HG02642 (cell line): ENCODE measurements at regions not wholly inside any gene's neighbourhood (a gene's known extent, or its start where the extent isn't known, plus 50 kb on each side); places are given as distances from the start of the nearest gene placed in this dataset.
"Not testable (repeated sequence)": the region's sequence is repeated elsewhere in the genome, so short reads cannot be mapped to it uniquely, and the experiment has no call there.

Source experiments
- ATAC-seq: cut with Tn5 transposase; IDR thresholded peaks from one replicate; pipeline ENCODE4 v1.9.1; 2021; ENCODE audit warnings: mild to moderate bottlenecking; ENCODE audit not compliant: unreplicated experiment, poor library complexity

DNA sequence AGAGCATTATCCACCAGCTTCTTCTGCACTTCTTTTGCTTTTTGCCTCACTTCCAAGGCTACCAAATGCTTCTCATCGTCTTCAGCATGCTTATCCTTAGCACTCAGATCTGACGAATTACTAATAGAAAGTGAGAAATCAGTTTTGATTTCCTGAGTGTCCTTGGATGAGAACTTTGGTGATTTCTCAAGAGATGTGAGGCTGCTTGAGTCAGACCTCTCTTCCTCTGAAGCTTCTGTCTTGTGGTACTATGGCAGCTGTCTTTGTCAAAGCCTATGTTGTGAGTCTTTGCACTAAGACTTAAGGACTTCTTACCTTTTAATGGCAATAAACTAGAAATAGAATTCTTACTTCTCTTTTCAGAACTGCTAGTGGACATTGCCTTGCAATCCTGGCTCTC lies 169.9 kb downstream of the CPE start:
- no peak for ATAC-seq

DNA sequence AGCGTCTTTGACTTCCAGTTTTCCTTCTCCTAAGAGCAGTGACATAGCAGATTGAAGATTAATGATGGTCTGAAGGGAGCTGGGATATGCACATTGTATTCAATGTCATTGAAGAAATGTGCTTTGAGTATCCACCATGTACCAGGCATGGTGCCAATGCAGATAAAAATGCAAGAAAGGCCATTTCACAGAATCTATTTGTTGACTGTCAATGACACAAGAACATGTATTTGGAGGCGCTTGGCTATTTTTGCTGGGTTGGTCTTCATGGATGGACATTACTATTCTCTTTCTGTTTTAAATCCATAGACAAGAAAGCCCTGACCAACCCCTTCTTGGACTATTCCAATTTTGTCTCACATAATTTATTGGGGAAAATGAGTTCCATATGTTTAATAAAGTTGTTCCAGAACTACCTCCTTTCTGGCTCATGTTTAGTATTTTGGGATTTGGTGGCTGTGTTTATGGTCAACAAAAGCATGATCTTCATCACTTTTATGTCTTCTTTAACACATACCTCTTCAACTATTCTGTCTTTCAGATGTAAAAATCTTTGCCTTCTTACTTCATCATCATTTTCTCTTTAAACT lies 174.5 kb downstream of the CPE start:
- no peak for ATAC-seq

DNA sequence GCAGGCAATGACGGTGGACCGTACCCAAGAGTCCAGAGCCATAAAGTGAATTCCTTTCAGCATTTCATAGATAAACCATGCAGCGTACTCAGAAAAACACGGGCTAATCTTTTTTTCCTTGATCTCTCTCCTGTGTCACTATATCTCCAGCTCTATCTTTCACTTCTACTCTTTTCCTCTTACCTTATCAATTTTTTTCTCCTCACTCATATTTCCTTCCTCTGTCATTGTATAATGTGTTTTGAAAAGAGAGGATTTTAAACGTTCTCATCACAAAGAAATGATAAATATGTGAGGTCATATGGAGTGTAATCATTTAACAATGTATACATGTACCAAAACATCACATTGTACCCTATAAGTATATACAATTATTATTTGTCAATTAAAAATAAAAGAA lies 176.5 kb downstream of the CPE start:
- ATAC-seq: no peak

DNA sequence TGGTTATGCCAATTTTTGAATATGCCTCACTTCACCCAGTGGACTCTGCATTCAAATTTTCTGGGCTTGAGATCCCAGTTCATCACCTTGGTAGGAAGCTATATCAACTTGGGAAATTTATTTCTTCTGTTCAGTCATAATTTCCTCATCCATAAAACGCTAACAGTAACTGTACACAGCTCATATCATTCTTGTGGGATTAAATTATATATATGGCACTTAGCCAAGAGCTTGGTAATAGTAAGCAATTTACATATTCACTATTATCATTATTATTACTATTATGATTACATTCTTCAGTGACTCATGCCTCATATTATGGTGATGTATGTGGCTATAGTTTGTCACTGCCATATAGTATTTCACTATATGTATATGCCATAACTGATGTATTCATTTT lies 177.6 kb downstream of the CPE start:
- ATAC-seq: no peak

DNA sequence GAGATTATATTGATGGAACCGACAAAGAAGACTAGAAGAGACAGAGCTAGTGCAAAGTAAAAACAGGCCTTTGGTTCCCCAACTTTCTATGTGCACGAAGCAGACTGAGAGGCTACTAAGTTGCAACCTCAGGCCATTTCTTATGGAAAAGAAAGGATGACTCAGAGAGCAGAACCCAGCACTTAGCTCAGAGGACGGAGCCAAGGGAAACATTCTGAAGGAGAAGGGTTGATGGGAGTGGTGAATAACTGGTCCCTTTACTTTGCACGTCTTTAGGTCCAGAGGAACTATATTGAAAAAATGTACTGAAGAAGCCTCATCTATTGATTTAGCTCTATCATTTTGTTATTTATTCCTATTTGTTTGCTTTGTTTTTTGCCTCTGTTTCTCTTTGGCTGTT lies 182.1 kb downstream of the CPE start:
- no peak for ATAC-seq

DNA sequence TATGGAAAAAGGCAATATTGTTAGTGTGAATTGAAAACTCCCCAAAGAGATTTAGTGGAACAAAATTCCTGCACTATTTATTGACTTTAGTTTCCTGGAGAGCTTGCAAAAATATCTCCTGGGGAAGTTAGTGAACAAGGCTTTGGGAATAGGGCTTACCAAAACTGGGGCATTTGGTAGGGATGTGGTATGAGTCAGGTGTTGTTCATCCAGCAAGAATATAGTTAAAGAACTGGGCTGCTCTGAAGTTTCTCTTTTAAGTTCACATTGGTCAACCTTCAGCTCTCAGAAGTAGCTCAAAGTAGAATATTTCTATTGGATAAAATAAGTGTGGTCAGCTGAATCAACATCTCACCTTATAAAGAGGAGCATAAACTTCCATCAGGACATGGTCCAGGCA lies 185.0 kb downstream of the CPE start:
- ATAC-seq: no peak

DNA sequence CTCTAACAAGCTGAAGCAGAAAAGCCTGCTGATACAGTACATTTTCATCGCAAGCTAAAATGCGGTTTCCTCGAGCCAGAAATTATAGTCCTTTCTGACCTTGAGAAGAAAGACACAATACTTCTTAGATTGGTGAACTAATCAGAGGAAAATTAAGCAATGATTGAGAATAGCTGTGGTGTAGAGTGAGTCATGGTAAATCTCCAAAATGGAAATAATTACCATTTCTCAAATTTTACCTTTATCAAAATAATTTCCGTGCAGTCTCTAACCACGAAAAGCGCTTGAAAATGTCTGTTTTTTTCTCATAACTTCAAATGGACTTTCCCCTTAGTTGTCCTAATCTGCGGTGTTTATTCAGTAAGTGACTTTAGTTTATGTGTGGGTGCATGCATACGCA lies 190.2 kb downstream of the CPE start:
- no peak for ATAC-seq

DNA sequence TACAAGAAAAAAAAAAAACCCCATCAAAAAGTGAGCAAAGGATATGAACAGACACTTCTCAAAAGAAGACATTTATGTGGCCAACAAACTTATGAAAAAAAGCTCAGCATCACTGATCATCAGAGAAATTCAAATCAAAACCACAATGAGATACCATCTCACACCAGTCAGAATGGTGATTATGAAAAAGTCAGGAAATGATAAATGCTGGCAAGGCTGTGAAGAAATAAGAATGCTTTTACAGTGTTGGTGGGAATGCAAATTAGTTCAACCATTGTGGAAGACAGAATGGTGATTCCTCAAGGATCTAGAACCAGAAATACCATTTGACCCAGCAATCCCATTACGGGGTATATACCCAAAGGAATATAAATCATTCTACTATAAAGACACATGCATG lies 192.7 kb downstream of the CPE start:
- ATAC-seq: not testable (repeated sequence)

DNA sequence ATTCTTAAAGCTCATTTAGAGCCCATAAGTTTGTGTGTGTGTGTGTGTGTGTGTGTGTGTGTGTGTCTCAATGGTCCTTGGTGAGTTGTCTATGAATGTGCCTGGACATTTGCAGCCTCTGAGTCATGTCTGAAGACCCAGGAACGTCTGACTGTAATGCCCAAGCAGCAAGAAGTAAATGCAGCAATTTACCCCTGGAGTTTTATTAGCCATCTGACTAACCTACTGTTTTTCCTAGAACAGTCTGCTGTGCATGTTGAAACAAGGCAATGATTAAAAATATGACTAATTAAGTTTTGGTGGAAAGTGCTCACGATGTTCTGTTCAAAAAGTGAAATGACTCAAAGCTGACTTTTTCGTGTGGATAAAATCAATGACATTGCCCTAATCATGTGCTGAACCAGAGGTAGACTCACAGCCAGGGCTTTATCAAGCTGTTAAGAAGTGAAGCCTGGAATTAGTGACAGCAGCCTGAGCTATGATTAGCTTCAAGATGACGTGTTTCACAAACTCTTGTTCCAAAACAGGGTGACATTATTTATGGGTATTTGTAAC lies 201.6 kb downstream of the CPE start:
- ATAC-seq: no peak

DNA sequence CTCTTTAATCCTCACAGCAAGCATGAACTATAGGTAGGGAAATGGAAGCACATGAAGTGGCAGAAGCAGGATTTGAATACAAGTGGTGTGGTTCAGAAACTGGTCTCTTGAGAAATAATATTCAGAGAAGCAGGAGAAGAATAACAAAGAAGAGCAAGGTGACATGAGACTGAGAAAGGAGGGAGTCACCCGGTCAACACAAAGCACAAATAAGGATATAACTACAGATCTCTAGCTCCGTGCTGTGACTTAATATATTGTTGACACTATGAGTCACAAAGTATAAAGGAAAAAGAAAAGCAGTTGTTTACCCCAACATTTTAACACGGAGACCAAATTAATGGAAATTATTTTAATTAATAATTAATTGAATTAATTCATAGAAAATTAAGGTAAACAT lies 204.5 kb downstream of the CPE start:
- ATAC-seq: no peak

DNA sequence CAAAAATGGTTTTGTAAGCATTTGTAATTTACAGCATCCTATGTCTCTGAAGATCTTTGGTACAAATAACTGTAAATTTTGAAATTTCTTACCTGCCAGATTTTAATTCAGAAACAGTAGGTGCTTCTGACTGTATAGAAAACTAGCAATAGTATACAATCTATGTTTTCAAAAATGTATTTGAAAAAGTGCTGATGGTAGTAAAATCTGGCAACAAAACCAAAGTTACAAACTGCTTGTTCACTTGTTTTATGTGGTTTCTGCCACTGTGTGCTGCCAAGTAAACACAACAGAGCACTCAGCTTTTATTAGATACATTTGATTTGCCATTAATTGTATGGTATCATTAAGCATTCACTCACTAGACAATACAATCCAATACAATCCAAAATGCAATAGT lies 206.1 kb downstream of the CPE start:
- ATAC-seq: no peak

DNA sequence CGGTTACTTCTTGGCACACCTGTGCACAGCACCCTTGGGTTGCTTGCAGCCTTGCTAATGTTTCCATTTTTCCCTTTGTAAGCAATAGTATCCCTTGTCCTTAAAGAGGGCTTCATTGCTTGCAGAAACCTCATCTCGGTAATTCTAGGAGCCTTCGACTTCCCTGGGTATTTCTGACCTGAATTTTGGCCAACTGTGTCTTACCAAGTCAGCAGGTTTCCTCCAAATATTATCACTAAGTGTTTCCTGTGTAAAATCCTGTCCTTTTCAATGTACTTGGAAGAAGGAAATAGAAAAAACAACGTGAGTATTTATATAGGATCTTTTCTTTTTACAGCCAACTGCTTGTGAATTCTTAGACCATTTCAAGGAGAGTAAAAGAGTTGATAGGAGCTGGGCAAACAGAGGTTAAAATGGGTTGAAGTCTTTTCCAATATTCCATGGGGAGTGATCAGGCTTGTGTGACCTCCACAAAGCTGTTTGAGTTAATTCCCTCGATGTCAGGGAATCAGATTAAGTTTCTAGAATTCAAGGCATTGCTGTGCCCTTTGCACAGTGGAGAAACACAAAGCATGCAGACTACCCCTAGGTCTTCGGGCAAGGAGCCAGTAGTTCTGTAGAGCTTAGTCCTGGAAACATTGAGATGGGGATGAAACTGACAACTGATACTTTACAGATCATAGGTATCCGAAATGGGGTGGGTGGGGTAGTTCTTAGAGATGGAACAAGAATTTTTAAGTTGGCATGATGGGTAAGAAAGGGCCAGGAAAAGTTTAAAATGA lies 209.9 kb downstream of the CPE start:
- no peak for ATAC-seq

DNA sequence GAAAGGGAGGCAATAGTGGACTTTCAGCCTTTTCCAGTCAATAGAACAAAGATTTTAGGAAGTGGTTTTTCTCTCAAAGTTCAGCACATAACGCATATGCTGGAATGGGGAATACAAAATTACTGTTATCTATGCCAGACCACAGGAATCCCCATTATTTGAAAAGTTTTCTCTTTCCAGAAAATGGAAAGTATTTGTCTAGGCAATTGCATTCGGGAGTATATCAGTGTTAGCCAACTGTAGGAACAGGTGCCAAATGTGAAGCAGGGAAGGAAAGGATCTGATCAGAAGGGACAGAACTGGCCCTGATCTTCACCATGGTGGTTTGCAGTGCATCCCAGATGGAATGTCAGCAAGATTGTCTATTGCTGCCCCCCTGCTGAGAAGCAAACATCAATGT lies 213.6 kb downstream of the CPE start:
- ATAC-seq: no peak

DNA sequence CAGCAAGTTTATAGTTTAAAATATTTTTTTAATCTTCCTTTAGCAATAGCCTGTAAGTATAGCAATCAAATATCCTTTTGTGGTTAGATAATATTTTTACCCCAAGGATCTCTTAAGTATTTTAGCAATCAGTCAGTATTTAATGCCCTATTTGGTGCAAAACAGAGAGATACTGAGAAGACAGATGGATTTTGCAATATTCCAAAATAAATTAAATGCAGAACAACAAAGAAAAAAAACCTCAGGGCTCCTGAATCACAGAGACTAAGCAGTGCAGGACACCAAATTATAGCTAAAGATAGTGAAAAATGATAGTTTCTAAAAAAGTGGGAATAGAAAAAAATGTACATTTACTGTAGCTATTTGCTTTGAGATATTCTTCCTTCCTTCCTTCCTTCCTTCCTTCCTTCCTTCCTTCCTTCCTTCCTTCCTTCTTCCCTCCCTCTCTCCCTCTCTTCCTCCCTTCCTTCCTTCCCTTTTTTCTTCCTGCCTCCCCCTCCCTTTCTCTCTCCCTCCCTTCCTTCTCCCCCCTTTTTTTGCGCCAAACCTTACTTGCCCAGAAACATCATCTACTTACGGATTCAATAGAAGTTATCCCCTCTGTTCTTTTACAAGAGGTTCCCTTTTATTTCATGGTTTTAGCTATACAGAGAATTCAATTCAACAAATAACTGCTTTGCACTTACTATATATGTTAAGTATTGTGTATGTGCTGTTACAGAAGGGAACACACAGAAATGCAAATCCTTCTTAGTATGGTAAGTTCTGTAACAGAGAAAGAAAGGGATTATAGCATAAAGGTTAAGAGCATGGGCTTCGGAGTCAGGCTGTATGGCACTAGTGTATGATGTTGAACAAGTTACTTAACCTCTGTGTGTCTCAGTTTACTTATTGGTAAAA lies 219.0 kb downstream of the CPE start:
- no peak for ATAC-seq

DNA sequence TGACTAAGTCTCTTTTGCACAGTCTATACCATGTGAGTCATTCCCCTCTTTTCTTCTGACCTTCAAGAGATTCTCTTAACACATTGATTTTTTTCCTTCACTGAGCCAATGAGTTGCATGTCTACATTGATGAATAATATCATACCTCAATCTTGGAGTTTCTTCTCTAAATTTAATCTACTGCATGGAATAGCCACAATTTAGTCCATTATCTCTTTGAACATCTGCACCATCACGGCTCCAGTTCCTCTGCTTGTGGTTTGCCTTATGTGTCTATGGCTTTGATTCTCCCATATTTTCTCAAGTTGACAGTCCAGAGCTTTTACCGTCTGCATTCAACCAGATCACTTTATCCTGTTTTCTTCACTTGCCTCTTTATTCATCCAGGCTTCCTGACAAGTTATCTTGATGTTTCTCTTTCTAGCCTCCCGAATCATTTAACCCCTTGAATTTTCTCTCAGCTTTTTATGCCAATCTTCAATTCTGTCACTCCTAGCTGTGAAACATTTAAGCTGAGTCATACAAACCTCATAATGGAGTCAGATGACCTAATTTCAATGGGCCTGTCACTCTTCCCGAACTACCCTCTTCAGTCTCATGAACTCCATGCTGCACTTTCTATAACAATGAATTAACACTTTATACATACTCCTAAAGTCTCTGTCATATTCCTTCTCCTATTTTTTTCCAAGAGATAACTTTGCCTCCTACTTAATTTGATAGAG lies 222.3 kb downstream of the CPE start:
- ATAC-seq: no peak

DNA sequence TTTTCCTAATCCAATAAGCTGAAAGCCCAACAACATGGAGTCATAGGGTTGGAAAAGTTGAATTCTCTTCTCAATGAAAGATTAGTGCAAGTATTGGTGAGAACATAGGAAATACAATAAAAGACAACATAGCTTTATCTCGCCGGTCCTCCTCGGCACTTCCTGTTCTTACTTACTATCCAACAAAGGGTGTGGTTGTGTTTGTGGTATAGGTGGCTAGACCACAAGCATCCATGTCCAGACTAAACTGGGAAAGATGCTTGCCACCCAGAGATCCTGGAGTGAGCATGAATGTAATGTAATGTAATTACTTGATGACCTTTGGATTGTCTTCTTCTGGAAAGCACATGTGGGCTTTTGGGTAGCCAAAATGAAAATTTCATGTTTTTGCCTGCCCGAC lies 223.8 kb downstream of the CPE start:
- ATAC-seq: no peak

DNA sequence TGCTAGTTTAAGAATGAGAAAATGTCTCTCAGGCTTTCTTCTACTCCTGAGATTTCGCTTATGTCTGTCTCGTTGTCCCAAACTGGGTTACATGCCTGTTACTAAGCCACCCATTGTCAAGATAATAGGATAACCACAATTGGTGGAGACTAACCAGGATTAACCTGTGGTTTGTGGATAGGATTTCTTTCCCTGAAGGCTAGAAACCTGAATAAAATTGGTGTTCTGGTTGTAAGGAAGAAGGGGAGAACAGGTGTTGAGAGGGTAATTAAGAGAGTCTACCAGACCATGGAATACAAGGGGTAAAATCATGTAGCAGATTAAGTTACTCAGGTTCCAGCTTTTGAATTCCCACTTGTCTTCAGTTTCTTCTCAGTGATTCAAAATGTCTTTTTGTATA lies 225.4 kb downstream of the CPE start:
- ATAC-seq: no peak

DNA sequence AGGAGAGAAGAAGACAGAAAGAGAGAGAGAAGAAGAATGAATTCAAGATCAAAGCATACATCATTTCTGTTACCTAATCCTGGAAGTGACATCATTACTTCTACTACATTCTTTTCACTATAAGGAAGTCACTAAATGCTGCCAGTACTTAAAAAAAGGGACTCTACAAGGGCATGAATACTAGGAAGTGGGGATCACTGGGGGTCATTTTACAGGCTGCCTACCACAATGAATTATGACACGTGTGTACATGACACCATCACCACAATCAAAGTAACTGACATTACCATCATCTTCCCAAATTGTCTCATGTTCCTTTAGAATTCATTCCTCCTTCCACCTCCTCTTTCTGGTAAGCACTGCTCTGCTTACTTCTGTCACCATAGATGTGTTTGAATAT lies 227.0 kb downstream of the CPE start:
- ATAC-seq: no peak

DNA sequence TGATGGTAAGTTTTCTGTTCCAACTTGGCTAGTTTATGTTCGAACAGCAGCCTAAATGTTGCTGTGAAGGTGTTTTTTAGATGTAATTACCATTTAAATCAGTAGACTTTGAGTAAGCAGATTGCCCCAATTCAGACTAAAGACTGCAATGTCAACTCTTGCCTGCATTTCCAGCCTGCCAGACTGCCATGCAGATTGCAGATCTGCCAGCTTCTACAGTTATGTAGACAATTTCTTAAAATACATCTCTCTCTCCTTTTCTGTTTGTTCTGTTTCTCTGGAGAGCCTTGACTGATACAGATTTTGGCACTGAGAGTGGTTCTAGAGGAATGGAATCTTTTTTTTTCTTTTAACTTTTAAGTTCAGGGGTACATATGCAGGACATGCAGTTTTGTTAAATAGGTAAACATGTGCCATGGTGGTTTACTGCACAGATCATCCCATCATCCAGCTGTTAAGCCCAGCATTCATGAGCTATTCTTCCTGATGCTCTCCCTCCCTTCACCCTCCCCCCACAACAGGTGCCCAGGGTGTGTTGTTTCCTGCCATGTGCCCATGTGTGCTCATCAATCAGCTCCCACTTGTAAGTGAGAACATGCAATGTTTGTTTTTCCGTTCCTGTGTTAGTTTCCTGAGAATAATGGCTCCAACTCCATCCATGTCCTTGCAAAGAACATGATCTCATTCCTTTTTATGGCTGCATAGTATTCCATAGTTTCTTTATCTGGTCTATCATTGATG lies 227.8 kb downstream of the CPE start:
- ATAC-seq: no peak

DNA sequence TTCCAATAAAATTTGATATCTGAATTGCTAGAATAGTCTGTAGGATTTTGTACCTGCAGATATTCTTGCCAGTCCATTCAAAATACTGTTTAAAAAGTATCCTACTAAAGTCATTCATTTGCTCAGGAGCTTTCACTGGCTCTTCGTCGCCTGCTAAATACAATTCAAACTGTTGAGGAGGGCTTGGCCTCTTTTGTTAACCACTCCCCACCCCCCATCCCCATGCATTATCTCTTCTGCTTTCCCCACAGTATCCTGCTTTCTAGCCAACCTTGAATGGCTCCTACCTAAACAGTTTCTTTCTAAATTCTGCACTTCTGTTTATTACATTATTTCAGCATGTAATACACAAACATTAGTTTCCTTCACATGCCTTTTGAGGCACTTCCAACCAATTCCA lies 230.8 kb downstream of the CPE start:
- no peak for ATAC-seq
